ENCODE measurements at regions not wholly inside any gene's neighbourhood (a gene's known extent, or its start where the extent isn't known, plus 50 kb on each side); places are given as distances from the start of the nearest gene placed in this dataset.

GRCh38 chr1:232859216-232859615 lies 54.0 kb downstream of the MAP10 start:
- no peak for ATAC-seq
- no peaks in the 10 kb centered on the region for H3K4me1 ChIP-seq
- no peak overlapping the region for H3K4me3 ChIP-seq
- TF ChIP-seq CTCF (IDR thresholded peaks at IDR 0.05) (no peak), POLR2A (IDR thresholded peaks at IDR 0.05) (no peak)
- intact Hi-C loops (cut with DNase I), result no loop called here
- DNase-seq, result no peak
- no peaks in the 10 kb centered on the region for H3K36me3 ChIP-seq
- H3K27me3 ChIP-seq, result no peaks in the 10 kb centered on the region
- no peak overlapping the region for H3K27ac ChIP-seq
- WGBS (ENCODE audit: insufficient coverage, low coverage, low lambda C conversion rate, missing lambda C conversion rate), result 55% methylated on average over 2 of the region's 2 CpGs
- H3K9me3 ChIP-seq, result no peaks in the 10 kb centered on the region

GRCh38 chr1:232861107-232861506 lies 55.9 kb downstream of the MAP10 start:
- no peak for ATAC-seq
- TF ChIP-seq POLR2A (IDR thresholded peaks at IDR 0.05) (no peak), CTCF (IDR thresholded peaks at IDR 0.05) (no peak)
- Histone ChIP-seq H3K36me3 (no peaks in the 10 kb centered on the region), H3K9me3 (no peaks in the 10 kb centered on the region), H3K4me3 (no peak overlapping the region), H3K4me1 (no peaks in the 10 kb centered on the region), H3K27ac (no peak overlapping the region), H3K27me3 (no peaks in the 10 kb centered on the region)
- no CpG with 5 or more reads among the region's 4 CpGs for WGBS (ENCODE audit: insufficient coverage, low coverage, low lambda C conversion rate, missing lambda C conversion rate)
- intact Hi-C loops (cut with DNase I), result no loop called here
- DNase-seq, result no peak

- 86% methylated on average over 6 of the region's 10 CpGs for WGBS (ENCODE audit: insufficient coverage, low coverage, low lambda C conversion rate, missing lambda C conversion rate)
- no peaks in the 10 kb centered on the region for H3K36me3 ChIP-seq
- ATAC-seq (no peak), DNase-seq (no peak)
- H3K27me3 ChIP-seq, result no peaks in the 10 kb centered on the region
- no peaks in the 10 kb centered on the region for H3K9me3 ChIP-seq
- no peak overlapping the region for H3K27ac ChIP-seq
- H3K4me3 ChIP-seq, result no peak overlapping the region
- peaks cover 0 to 3% (median under 1%) of the 10 kb centered on the region in 4 donors for H3K4me1 ChIP-seq
- intact Hi-C loops (cut with DNase I), result no loop called here
- TF ChIP-seq CTCF (IDR thresholded peaks at IDR 0.05) (no peak), POLR2A (IDR thresholded peaks at IDR 0.05) (no peak)
These were observed 58.5 kb downstream of the MAP10 start for GRCh38 chr1:232863544-232864275.

- Histone ChIP-seq H3K36me3 (no peaks in the 10 kb centered on the region), H3K27me3 (no peaks in the 10 kb centered on the region), H3K4me3 (no peak overlapping the region), H3K4me1 (peaks cover 0 to 12% (median 5%) of the 10 kb centered on the region in 4 donors), H3K27ac (no peak overlapping the region), H3K9me3 (no peaks in the 10 kb centered on the region)
- intact Hi-C loops (cut with DNase I), result no loop called here
- 76% methylated on average over 9 of the region's 9 CpGs for WGBS (ENCODE audit: insufficient coverage, low coverage, low lambda C conversion rate, missing lambda C conversion rate)
- no peak for ATAC-seq
- no peak for DNase-seq
- TF ChIP-seq CTCF (IDR thresholded peaks at IDR 0.05), result no peak
These were observed 60.1 kb downstream of the MAP10 start for GRCh38 chr1:232865102-232865931.
